ENCODE measurements at regions not wholly inside any gene's neighbourhood (a gene's known extent, or its start where the extent isn't known, plus 50 kb on each side); places are given as distances from the start of the nearest gene placed in this dataset.

- TF ChIP-seq CTCF (IDR thresholded peaks at IDR 0.05) (no peak), POLR2A (IDR thresholded peaks at IDR 0.05) (no peak)
Measured at GRCh38 chr21:38569733-38570132, 71.5 kb upstream of the ERG start.
